CD4-positive, CD25-positive, alpha-beta regulatory T cell (primary cell): ENCODE measurements at regions not wholly inside any gene's neighbourhood (a gene's known extent, or its start where the extent isn't known, plus 50 kb on each side); places are given as distances from the start of the nearest gene placed in this dataset.
"Not testable (repeated sequence)": the region's sequence is repeated elsewhere in the genome, so short reads cannot be mapped to it uniquely, and the experiment has no call there.

Experiments
- ATAC-seq, 2 donors: fragments of 150-1000 bp; cut with Tn5 transposase; one replicate each; pipeline ENCODE4 v1.10.0; 2021; ENCODE audit warnings: low read depth in 2 of 2, moderate number of reproducible peaks in 2 of 2, moderate library complexity in 1 of 2
- DNase-seq, 3 donors: peaks; one replicate each; pipeline versions ENCODE4 v3.0.0 to v3.0.0-alpha.2; 2012 to 2022; ENCODE audit warnings: mixed read lengths in 1 of 3
- H3K27ac ChIP-seq: one replicate; pipeline ENCODE4 v1.7.0; 2013; ENCODE audit warnings: mild to moderate bottlenecking, low read length; ENCODE audit not compliant: insufficient read depth, poor library complexity, severe bottlenecking
- H3K27me3 ChIP-seq: one replicate; pipeline ENCODE4 v1.7.0; 2013; ENCODE audit warnings: low read length; ENCODE audit not compliant: control insufficient read depth, insufficient read depth
- H3K36me3 ChIP-seq: one replicate; pipeline ENCODE4 v1.7.0; 2013; ENCODE audit warnings: mild to moderate bottlenecking, low read length, moderate library complexity; ENCODE audit not compliant: control insufficient read depth, insufficient read depth
- H3K4me1 ChIP-seq: 2 replicates; pipeline ENCODE4 v1.7.0; 2013; ENCODE audit warnings: mild to moderate bottlenecking, low read length; ENCODE audit not compliant: insufficient read depth, control insufficient read depth, poor library complexity, severe bottlenecking
- H3K4me3 ChIP-seq: one replicate; pipeline ENCODE4 v1.7.0; 2013; ENCODE audit warnings: low read depth, mild to moderate bottlenecking, low read length, moderate library complexity
- H3K9me3 ChIP-seq, 2 experiments: 1 replicate in 1 of 2; 2 replicates in 1 of 2; pipeline ENCODE4 v1.7.0; 2013; ENCODE audit warnings: low read length in 2 of 2, mild to moderate bottlenecking in 1 of 2, moderate library complexity in 1 of 2; ENCODE audit not compliant: control insufficient read depth in 2 of 2
- H3K27ac Mint-ChIP-seq, 3 donors: one replicate each; pipeline ENCODE4 v1.8.0; 2020 to 2022; ENCODE audit warnings: mild to moderate bottlenecking in 3 of 3, mixed read lengths in 3 of 3, moderate library complexity in 2 of 3
- H3K27me3 Mint-ChIP-seq: one replicate; pipeline ENCODE4 v1.8.0; 2022; ENCODE audit warnings: mild to moderate bottlenecking, mixed read lengths
- H3K36me3 Mint-ChIP-seq: one replicate; pipeline ENCODE4 v1.8.0; 2020; ENCODE audit warnings: mixed read lengths
- H3K4me1 Mint-ChIP-seq, 4 donors: one replicate each; pipeline ENCODE4 v1.8.0; 2020 to 2022; ENCODE audit warnings: mixed read lengths in 4 of 4, mild to moderate bottlenecking in 1 of 4
- H3K4me3 Mint-ChIP-seq, 4 donors: one replicate each; pipeline ENCODE4 v1.8.0; 2020 to 2022; ENCODE audit warnings: mild to moderate bottlenecking in 4 of 4, mixed read lengths in 4 of 4, moderate library complexity in 3 of 4
- H3K9me3 Mint-ChIP-seq, 7 donors: one replicate each; pipeline ENCODE4 v1.8.0; 2020 to 2022; ENCODE audit warnings: mixed read lengths in 7 of 7, mild to moderate bottlenecking in 3 of 7, moderate library complexity in 2 of 7

GRCh38 chr13:80528733-80529132 is 187.8 kb upstream of the SPRY2 start:
- Mint-ChIP-seq H3K9me3 (peaks cover 2 to 39% (median 8%) of the 10 kb centered on the region in 7 donors), H3K27me3 (no peaks in the 10 kb centered on the region), H3K36me3 (no peaks in the 10 kb centered on the region), H3K4me1 (no peaks in the 10 kb centered on the region), H3K27ac (no peak overlapping the region), H3K4me3 (no peak overlapping the region)
- H3K9me3 ChIP-seq = no peaks in the 10 kb centered on the region
- H3K4me3 ChIP-seq = no peak overlapping the region
- H3K27ac ChIP-seq = no peak overlapping the region
- H3K36me3 ChIP-seq = no peaks in the 10 kb centered on the region
- no peak for ATAC-seq
- H3K4me1 ChIP-seq = no peaks in the 10 kb centered on the region
- H3K27me3 ChIP-seq = no peaks in the 10 kb centered on the region
- DNase-seq = no peak

- no peaks in the 10 kb centered on the region for H3K27me3 ChIP-seq
- H3K4me3 ChIP-seq = no peak overlapping the region
- no peaks in the 10 kb centered on the region for H3K27me3 Mint-ChIP-seq
- ATAC-seq = no peak
- H3K27ac ChIP-seq = no peak overlapping the region
- no peaks in the 10 kb centered on the region for H3K36me3 Mint-ChIP-seq
- no peaks in the 10 kb centered on the region for H3K36me3 ChIP-seq
- no peak overlapping the region for H3K4me3 Mint-ChIP-seq
- H3K27ac Mint-ChIP-seq = no peak overlapping the region
- H3K9me3 ChIP-seq = no peaks in the 10 kb centered on the region
- no peaks in the 10 kb centered on the region for H3K4me1 ChIP-seq
- no peak for DNase-seq
- H3K9me3 Mint-ChIP-seq = peaks cover 2 to 47% (median 8%) of the 10 kb centered on the region in 7 donors
- no peaks in the 10 kb centered on the region for H3K4me1 Mint-ChIP-seq
These were observed 186.5 kb upstream of the SPRY2 start for GRCh38 chr13:80527400-80527799.

- Mint-ChIP-seq H3K4me1 (no peaks in the 10 kb centered on the region), H3K9me3 (peaks cover 2 to 34% (median 10%) of the 10 kb centered on the region in 7 donors), H3K36me3 (no peaks in the 10 kb centered on the region), H3K27me3 (no peaks in the 10 kb centered on the region), H3K4me3 (peak overlapping the region in 1 of 4 donors; percentile 34), H3K27ac (no peak overlapping the region)
- no peaks in the 10 kb centered on the region for H3K36me3 ChIP-seq
- H3K27ac ChIP-seq = no peak overlapping the region
- no peaks in the 10 kb centered on the region for H3K4me1 ChIP-seq
- ATAC-seq (no peak), DNase-seq (no peak)
- no peak overlapping the region for H3K4me3 ChIP-seq
- H3K9me3 ChIP-seq = no peaks in the 10 kb centered on the region
- no peaks in the 10 kb centered on the region for H3K27me3 ChIP-seq
These were observed 183.7 kb upstream of the SPRY2 start for GRCh38 chr13:80524447-80525215.

- ATAC-seq (no peak), DNase-seq (no peak)
- Mint-ChIP-seq H3K36me3 (no peaks in the 10 kb centered on the region), H3K9me3 (peaks cover 3 to 30% (median 10%) of the 10 kb centered on the region in 7 donors), H3K4me1 (no peaks in the 10 kb centered on the region), H3K27ac (no peak overlapping the region), H3K4me3 (no peak overlapping the region), H3K27me3 (no peaks in the 10 kb centered on the region)
- H3K4me3 ChIP-seq = no peak overlapping the region
- no peaks in the 10 kb centered on the region for H3K27me3 ChIP-seq
- H3K9me3 ChIP-seq = no peaks in the 10 kb centered on the region
- no peak overlapping the region for H3K27ac ChIP-seq
- H3K36me3 ChIP-seq = no peaks in the 10 kb centered on the region
- no peaks in the 10 kb centered on the region for H3K4me1 ChIP-seq
These were observed 182.2 kb upstream of the SPRY2 start for GRCh38 chr13:80523134-80523533.

- not testable (repeated sequence) for H3K27me3 ChIP-seq, H3K27ac Mint-ChIP-seq, ATAC-seq, H3K36me3 Mint-ChIP-seq, H3K27ac ChIP-seq, H3K4me3 Mint-ChIP-seq, H3K4me3 ChIP-seq, H3K4me1 Mint-ChIP-seq, H3K4me1 ChIP-seq, H3K27me3 Mint-ChIP-seq, DNase-seq, H3K9me3 ChIP-seq, H3K36me3 ChIP-seq
- peaks cover 3 to 31% (median 11%) of the 10 kb centered on the region in 7 donors for H3K9me3 Mint-ChIP-seq
These were observed 181.5 kb upstream of the SPRY2 start for GRCh38 chr13:80522463-80522862.

- H3K4me1 ChIP-seq = no peaks in the 10 kb centered on the region
- H3K27ac ChIP-seq = no peak overlapping the region
- Mint-ChIP-seq H3K27me3 (no peaks in the 10 kb centered on the region), H3K4me1 (no peaks in the 10 kb centered on the region), H3K36me3 (no peaks in the 10 kb centered on the region), H3K27ac (no peak overlapping the region), H3K9me3 (peaks cover 0 to 21% (median 12%) of the 10 kb centered on the region in 7 donors), H3K4me3 (no peak overlapping the region)
- no peaks in the 10 kb centered on the region for H3K36me3 ChIP-seq
- H3K4me3 ChIP-seq = no peak overlapping the region
- H3K27me3 ChIP-seq = no peaks in the 10 kb centered on the region
- DNase-seq (no peak), ATAC-seq (no peak)
- H3K9me3 ChIP-seq = no peaks in the 10 kb centered on the region
These were observed 176.0 kb upstream of the SPRY2 start for GRCh38 chr13:80516818-80517348.

GRCh38 chr13:80515296-80515695 is 174.4 kb upstream of the SPRY2 start:
- no peaks in the 10 kb centered on the region for H3K36me3 Mint-ChIP-seq
- no peaks in the 10 kb centered on the region for H3K4me1 ChIP-seq
- H3K36me3 ChIP-seq = no peaks in the 10 kb centered on the region
- no peak overlapping the region for H3K27ac ChIP-seq
- no peak overlapping the region for H3K27ac Mint-ChIP-seq
- DNase-seq (no peak), ATAC-seq (no peak)
- H3K4me3 Mint-ChIP-seq = no peak overlapping the region
- peaks cover under 1 to 21% (median 5%) of the 10 kb centered on the region in 7 donors for H3K9me3 Mint-ChIP-seq
- H3K4me3 ChIP-seq = no peak overlapping the region
- H3K4me1 Mint-ChIP-seq = no peaks in the 10 kb centered on the region
- H3K9me3 ChIP-seq = no peaks in the 10 kb centered on the region
- H3K27me3 Mint-ChIP-seq = no peaks in the 10 kb centered on the region
- H3K27me3 ChIP-seq = no peaks in the 10 kb centered on the region

GRCh38 chr13:80513196-80513595 is 172.3 kb upstream of the SPRY2 start:
- H3K27ac Mint-ChIP-seq = no peak overlapping the region
- H3K4me3 Mint-ChIP-seq = no peak overlapping the region
- H3K27ac ChIP-seq = no peak overlapping the region
- ATAC-seq (no peak), DNase-seq (no peak)
- H3K27me3 Mint-ChIP-seq = no peaks in the 10 kb centered on the region
- no peaks in the 10 kb centered on the region for H3K4me1 ChIP-seq
- H3K4me3 ChIP-seq = no peak overlapping the region
- H3K4me1 Mint-ChIP-seq = no peaks in the 10 kb centered on the region
- H3K36me3 ChIP-seq = no peaks in the 10 kb centered on the region
- no peaks in the 10 kb centered on the region for H3K9me3 ChIP-seq
- H3K9me3 Mint-ChIP-seq = peaks cover 1 to 11% (median 5%) of the 10 kb centered on the region in 7 donors
- H3K36me3 Mint-ChIP-seq = no peaks in the 10 kb centered on the region
- no peaks in the 10 kb centered on the region for H3K27me3 ChIP-seq
